HepG2 (cell line): ENCODE measurements at regions not wholly inside any gene's neighbourhood (a gene's known extent, or its start where the extent isn't known, plus 50 kb on each side); places are given as distances from the start of the nearest gene placed in this dataset.

Source experiments
- ATAC-seq: fragments of 200-7000 bp; cut with Tn5 transposase; 3 replicates; pipeline ENCODE4 v1.9.1; 2020; ENCODE audit warnings: mild to moderate bottlenecking, moderate library complexity
- BruUV-seq: library from RNA; stranded (reverse); fragments of 400-500 nt; replicated peaks from 2 replicates; lab custom pipeline; 2021; lab: Mats Ljungman, UMichigan
- CTCF ChIA-PET: fragments of 300-600 bp; formaldehyde crosslinking; extraction: SDS; loops from one replicate; lab custom pipeline; 2021; ENCODE audit warnings: low total read pairs, inconsistent platforms, low intra/inter-chr PET ratio; lab: Yijun Ruan, JAX
- POLR2A ChIA-PET: fragments of 350-600 bp; sonication (Branson Sonifier 250); formaldehyde crosslinking; loops from one replicate; lab custom pipeline; 2020; ENCODE audit warnings: antibody characterized with exemption, inconsistent platforms; lab: Yijun Ruan, JAX
- DNase-seq: peaks from one replicate; pipeline ENCODE4 v3.0.0-alpha.2; 2015; ENCODE audit warnings: low spot score
- FAIRE-seq: peaks from 3 replicates; lab custom pipeline; 2011; peaks lifted over from hg19 to GRCh38; lab: Jason Lieb, UNC
- H2AFZ ChIP-seq: one replicate; pipeline ENCODE4 v1.6.1; 2011; ENCODE audit warnings: low read length, inconsistent platforms
- H3K27ac ChIP-seq: fragments of 300-600 bp; 3 replicates; pipeline ENCODE4 v1.8.0; 2011; ENCODE audit warnings: mixed run types, mild to moderate bottlenecking, mixed read lengths, low read length, inconsistent platforms; ENCODE audit not compliant: insufficient read depth; ENCODE audit errors: extremely low read length
- H3K27me3 ChIP-seq, 2 experiments: fragments of 200-600 bp in 1 of 2; 2 replicates in 1 of 2; 3 replicates in 1 of 2; pipeline versions ENCODE4 v1.6.0 to v1.8.0; 2011; ENCODE audit warnings: low read length in 2 of 2, mild to moderate bottlenecking in 2 of 2, moderate library complexity in 2 of 2, inconsistent platforms in 1 of 2; ENCODE audit not compliant: insufficient read depth in 2 of 2, control insufficient read depth in 1 of 2
- H3K36me3 ChIP-seq, 2 experiments: fragments of 200-600 bp in 1 of 2; replicated peaks in 1 of 2; 2 replicates in 1 of 2; 3 replicates in 1 of 2; pipeline versions ENCODE4 v1.5.1 to v1.8.0; 2011; ENCODE audit warnings: low read length in 2 of 2, inconsistent platforms in 1 of 2; ENCODE audit not compliant: insufficient read depth in 2 of 2, control insufficient read depth in 1 of 2
- H3K4me1 ChIP-seq: 2 replicates; pipeline ENCODE4 v1.5.1; 2012; ENCODE audit warnings: low read length, inconsistent platforms; ENCODE audit not compliant: insufficient read depth
- H3K4me2 ChIP-seq: 2 replicates; pipeline ENCODE4 v1.6.0; 2011; ENCODE audit warnings: low read depth, low read length, inconsistent platforms
- H3K4me3 ChIP-seq, 3 experiments: fragments of 200-600 bp in 1 of 3; sonication (generic), shearing (Covaris generic) in 1 of 3; replicated peaks in 1 of 3; 2 replicates each; pipeline ENCODE4 v1.5.1; 2011 to 2016; ENCODE audit warnings: low read length in 3 of 3, inconsistent platforms in 2 of 3, low read depth in 2 of 3, mild to moderate bottlenecking in 2 of 3, control low read depth in 1 of 3, mixed read lengths in 1 of 3; ENCODE audit not compliant: insufficient read depth in 1 of 3
- H3K79me2 ChIP-seq: one replicate; pipeline ENCODE4 v1.6.1; 2011; ENCODE audit warnings: low read length, inconsistent platforms; ENCODE audit not compliant: insufficient read depth
- H3K9ac ChIP-seq: 2 replicates; pipeline ENCODE4 v1.6.0; 2011; ENCODE audit warnings: mild to moderate bottlenecking, low read depth, low read length, inconsistent platforms; ENCODE audit not compliant: insufficient read depth
- H3K9me3 ChIP-seq: 2 replicates; pipeline ENCODE4 v1.5.1; 2012; ENCODE audit warnings: mild to moderate bottlenecking, low read length
- H4K20me1 ChIP-seq: 2 replicates; pipeline ENCODE4 v1.6.0; 2011; ENCODE audit warnings: inconsistent platforms, mild to moderate bottlenecking, low read length, moderate library complexity; ENCODE audit not compliant: insufficient read depth
- GATA4 ChIP-seq: sonication (generic); IDR thresholded peaks from 2 replicates; pipeline ENCODE4 v1.6.1; 2016; ENCODE audit warnings: antibody characterized with exemption, low read depth, borderline replicate concordance
- HOXA9 ChIP-seq: sonication (generic); formaldehyde crosslinking; IDR thresholded peaks from 2 replicates; pipeline ENCODE4 v1.8.1; 2022; ENCODE audit warnings: missing genetic modification reagents, mild to moderate bottlenecking, moderate library complexity, borderline replicate concordance
- IKZF4 ChIP-seq: sonication (generic); formaldehyde crosslinking; IDR thresholded peaks from 2 replicates; pipeline ENCODE4 v1.5.1; 2020; ENCODE audit warnings: borderline replicate concordance, mild to moderate bottlenecking, low read depth, missing genetic modification reagents; ENCODE audit errors: not compliant biosample characterization
- ISX ChIP-seq: sonication (generic); formaldehyde crosslinking; conservative IDR thresholded peaks from 2 replicates; pipeline ENCODE4 v1.5.0; 2020; ENCODE audit warnings: missing genetic modification reagents
- MED1 ChIP-seq: sonication (generic); formaldehyde crosslinking; IDR thresholded peaks from 2 replicates; pipeline ENCODE4 v1.4.0; 2020; ENCODE audit warnings: missing genetic modification reagents
- NAIF1 ChIP-seq: sonication (generic); formaldehyde crosslinking; IDR thresholded peaks from 2 replicates; pipeline ENCODE4 v1.5.0; 2020; ENCODE audit warnings: mild to moderate bottlenecking, missing genetic modification reagents, borderline replicate concordance
- SRF ChIP-seq: IDR thresholded peaks from 2 replicates; pipeline ENCODE4 v1.6.1; 2011; ENCODE audit warnings: mild to moderate bottlenecking, low read depth, low read length, moderate library complexity
- TGIF2 ChIP-seq: IDR thresholded peaks from 2 replicates; pipeline ENCODE4 v1.6.1; 2016; ENCODE audit warnings: control low read depth, missing compliant biosample characterization
- ZFP36L1 ChIP-seq: sonication (generic); formaldehyde crosslinking; IDR thresholded peaks from 2 replicates; pipeline ENCODE4 v1.8.0; 2022; ENCODE audit warnings: mild to moderate bottlenecking, missing genetic modification reagents, moderate library complexity
- ZNF441 ChIP-seq: sonication (generic); formaldehyde crosslinking; IDR thresholded peaks from 2 replicates; pipeline ENCODE4 v1.7.0; 2021; ENCODE audit warnings: missing genetic modification reagents, borderline replicate concordance
- ZNF558 ChIP-seq: sonication (generic); formaldehyde crosslinking; IDR thresholded peaks from 2 replicates; pipeline ENCODE4 v1.9.0; 2022; ENCODE audit warnings: mild to moderate bottlenecking, missing genetic modification reagents, borderline replicate concordance
- ZNF562 ChIP-seq: sonication (generic); formaldehyde crosslinking; IDR thresholded peaks from 2 replicates; pipeline ENCODE4 v1.8.0; 2022; ENCODE audit warnings: missing genetic modification reagents, borderline replicate concordance
- ZNF629 ChIP-seq: sonication (generic); formaldehyde crosslinking; conservative IDR thresholded peaks from 2 replicates; pipeline ENCODE4 v1.5.0; 2020; ENCODE audit warnings: missing genetic modification reagents
- ZNF891 ChIP-seq: sonication (generic); formaldehyde crosslinking; IDR thresholded peaks from 2 replicates; pipeline ENCODE4 v1.5.0; 2020; ENCODE audit warnings: mild to moderate bottlenecking, missing genetic modification reagents
- in situ Hi-C: cut with HindIII; loops from 2 replicates; pipeline ENCODE4 v1.10.0; 2017; ENCODE audit warnings: low pct_unique_long_range_greater_than_20kb; ENCODE audit not compliant: extremely low pct_ligation_motif_present
- intact Hi-C: fragments of 100-400 bp; cut with micrococcal nuclease; formaldehyde crosslinking; loops from one replicate; pipeline ENCODE4 v1.10.0; 2022; ENCODE audit not compliant: unreplicated experiment
- TF ChIP-seq, protein P1 (sequence below): fragments of 450-650 bp; IDR thresholded peaks from 2 replicates; pipeline ENCODE4 v1.6.1; 2017; ENCODE audit warnings: mild to moderate bottlenecking
- TF ChIP-seq, protein P2 (sequence below): sonication (generic); formaldehyde crosslinking; IDR thresholded peaks from 2 replicates; pipeline ENCODE4 v1.4.0; 2020; ENCODE audit warnings: missing genetic modification reagents

DNA sequence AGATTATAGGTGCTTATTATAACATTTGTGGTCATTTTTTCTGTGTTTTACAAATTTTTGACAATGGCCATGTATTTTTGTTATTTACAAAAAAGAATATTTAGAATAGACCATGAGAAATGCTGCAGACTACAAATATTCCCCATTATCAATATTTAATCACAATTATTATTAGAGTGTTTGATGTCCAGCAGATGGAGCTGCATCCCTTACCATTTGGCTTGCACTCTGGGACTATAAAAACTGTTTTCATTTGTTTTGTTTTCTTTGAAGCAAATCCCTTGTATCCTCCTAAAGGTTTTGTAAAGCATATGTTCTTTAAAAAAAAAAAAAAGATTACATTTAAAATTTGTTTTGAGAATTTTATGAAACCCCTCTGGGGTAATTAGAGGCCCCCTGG lies 85.6 kb upstream of the CXorf66 start:
- Histone ChIP-seq H4K20me1 (no peaks in the 10 kb centered on the region), H3K27me3 (no peaks in the 10 kb centered on the region), H3K9me3 (no peaks in the 10 kb centered on the region), H3K9ac (no peak overlapping the region), H3K27ac (no peak overlapping the region), H3K36me3 (no peaks in the 10 kb centered on the region), H3K4me1 (no peaks in the 10 kb centered on the region), H2AFZ (no peak overlapping the region), H3K4me2 (no peak overlapping the region), H3K4me3 (no peak overlapping the region), H3K79me2 (no peaks in the 10 kb centered on the region)
- no peak for FAIRE-seq
- no TSS peak for BruUV-seq
- no peak for ATAC-seq
- in situ Hi-C loops (loop anchor here (25.0 kb wide), 1 partner anchor 611 kb away; no protein-coding TSS in a partner anchor), intact Hi-C loops (loop anchor here (5.0 kb wide), 1 partner anchor 284 kb away; no protein-coding TSS in a partner anchor)
- TF ChIP-seq ZNF562 (CRISPR knock-in tag) (no peak), MED1 (CRISPR knock-in tag) (no peak), TGIF2 (no peak), ZNF441 (CRISPR knock-in tag) (no peak), ZFP36L1 (CRISPR knock-in tag) (no peak), IKZF4 (no peak), ZNF558 (CRISPR knock-in tag) (no peak), ZNF629 (CRISPR knock-in tag) (no peak), HOXA9 (CRISPR knock-in tag) (no peak), ZNF891 (no peak), ISX (no peak), NAIF1 (CRISPR knock-in tag) (no peak), GATA4 (no peak), SRF (no peak)
- TF ChIP-seq, protein P1, sequence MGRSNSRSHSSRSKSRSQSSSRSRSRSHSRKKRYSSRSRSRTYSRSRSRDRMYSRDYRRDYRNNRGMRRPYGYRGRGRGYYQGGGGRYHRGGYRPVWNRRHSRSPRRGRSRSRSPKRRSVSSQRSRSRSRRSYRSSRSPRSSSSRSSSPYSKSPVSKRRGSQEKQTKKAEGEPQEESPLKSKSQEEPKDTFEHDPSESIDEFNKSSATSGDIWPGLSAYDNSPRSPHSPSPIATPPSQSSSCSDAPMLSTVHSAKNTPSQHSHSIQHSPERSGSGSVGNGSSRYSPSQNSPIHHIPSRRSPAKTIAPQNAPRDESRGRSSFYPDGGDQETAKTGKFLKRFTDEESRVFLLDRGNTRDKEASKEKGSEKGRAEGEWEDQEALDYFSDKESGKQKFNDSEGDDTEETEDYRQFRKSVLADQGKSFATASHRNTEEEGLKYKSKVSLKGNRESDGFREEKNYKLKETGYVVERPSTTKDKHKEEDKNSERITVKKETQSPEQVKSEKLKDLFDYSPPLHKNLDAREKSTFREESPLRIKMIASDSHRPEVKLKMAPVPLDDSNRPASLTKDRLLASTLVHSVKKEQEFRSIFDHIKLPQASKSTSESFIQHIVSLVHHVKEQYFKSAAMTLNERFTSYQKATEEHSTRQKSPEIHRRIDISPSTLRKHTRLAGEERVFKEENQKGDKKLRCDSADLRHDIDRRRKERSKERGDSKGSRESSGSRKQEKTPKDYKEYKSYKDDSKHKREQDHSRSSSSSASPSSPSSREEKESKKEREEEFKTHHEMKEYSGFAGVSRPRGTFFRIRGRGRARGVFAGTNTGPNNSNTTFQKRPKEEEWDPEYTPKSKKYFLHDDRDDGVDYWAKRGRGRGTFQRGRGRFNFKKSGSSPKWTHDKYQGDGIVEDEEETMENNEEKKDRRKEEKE = no peak
- TF ChIP-seq, protein P2, sequence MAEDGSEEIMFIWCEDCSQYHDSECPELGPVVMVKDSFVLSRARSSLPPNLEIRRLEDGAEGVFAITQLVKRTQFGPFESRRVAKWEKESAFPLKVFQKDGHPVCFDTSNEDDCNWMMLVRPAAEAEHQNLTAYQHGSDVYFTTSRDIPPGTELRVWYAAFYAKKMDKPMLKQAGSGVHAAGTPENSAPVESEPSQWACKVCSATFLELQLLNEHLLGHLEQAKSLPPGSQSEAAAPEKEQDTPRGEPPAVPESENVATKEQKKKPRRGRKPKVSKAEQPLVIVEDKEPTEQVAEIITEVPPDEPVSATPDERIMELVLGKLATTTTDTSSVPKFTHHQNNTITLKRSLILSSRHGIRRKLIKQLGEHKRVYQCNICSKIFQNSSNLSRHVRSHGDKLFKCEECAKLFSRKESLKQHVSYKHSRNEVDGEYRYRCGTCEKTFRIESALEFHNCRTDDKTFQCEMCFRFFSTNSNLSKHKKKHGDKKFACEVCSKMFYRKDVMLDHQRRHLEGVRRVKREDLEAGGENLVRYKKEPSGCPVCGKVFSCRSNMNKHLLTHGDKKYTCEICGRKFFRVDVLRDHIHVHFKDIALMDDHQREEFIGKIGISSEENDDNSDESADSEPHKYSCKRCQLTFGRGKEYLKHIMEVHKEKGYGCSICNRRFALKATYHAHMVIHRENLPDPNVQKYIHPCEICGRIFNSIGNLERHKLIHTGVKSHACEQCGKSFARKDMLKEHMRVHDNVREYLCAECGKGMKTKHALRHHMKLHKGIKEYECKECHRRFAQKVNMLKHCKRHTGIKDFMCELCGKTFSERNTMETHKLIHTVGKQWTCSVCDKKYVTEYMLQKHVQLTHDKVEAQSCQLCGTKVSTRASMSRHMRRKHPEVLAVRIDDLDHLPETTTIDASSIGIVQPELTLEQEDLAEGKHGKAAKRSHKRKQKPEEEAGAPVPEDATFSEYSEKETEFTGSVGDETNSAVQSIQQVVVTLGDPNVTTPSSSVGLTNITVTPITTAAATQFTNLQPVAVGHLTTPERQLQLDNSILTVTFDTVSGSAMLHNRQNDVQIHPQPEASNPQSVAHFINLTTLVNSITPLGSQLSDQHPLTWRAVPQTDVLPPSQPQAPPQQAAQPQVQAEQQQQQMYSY (CRISPR knock-in tag) = no peak
- POLR2A ChIA-PET = no interaction called here
- no peak for DNase-seq
- CTCF ChIA-PET = no interaction called here
